ENCODE measurements at regions not wholly inside any gene's neighbourhood (a gene's known extent, or its start where the extent isn't known, plus 50 kb on each side); places are given as distances from the start of the nearest gene placed in this dataset.

DNA sequence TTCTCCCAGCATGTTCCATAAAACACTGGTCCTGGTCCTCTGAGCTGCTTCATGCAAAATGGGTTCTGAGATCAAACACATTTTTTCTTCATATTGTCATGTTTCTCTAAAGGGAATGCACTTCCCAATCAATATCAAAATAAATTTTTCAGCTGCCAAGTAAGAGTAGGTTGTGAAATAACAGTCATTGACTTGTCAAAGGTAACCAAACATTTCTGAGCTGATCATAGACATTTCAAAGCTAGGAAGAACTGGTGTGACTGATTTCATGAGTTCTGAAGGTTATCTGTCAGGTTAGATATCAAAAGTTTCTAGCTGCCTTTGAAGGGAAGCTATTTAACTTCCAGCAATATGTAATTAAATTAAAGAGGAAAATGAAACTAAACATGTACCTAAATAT is 770.9 kb downstream of the TBL1XR1 start:
- no peaks in the 10 kb centered on the region for H3K27me3 ChIP-seq (ENCODE audit: insufficient read depth, insufficient read length)
- H3K4me1 ChIP-seq (ENCODE audit: insufficient read depth, insufficient read length) = no peaks in the 10 kb centered on the region
- H3K9me3 ChIP-seq (ENCODE audit: insufficient read depth, low read length) = no peaks in the 10 kb centered on the region
- no peak overlapping the region for H3K9ac ChIP-seq (ENCODE audit: insufficient read length, low read depth)
- no peak for TF ChIP-seq YY1 (IDR thresholded peaks at IDR 0.05; ENCODE audit: insufficient read depth, insufficient read length)
- TF ChIP-seq SUZ12 (IDR thresholded peaks at IDR 0.05; ENCODE audit: extremely low read depth, insufficient read depth, insufficient read length) = no peak
- no peak for TF ChIP-seq ZNF274 (IDR thresholded peaks at IDR 0.05; ENCODE audit: low read depth, low read length)
- no peak overlapping the region for H3K4me3 ChIP-seq (ENCODE audit: insufficient read length, low read depth)
- no peaks in the 10 kb centered on the region for H3K36me3 ChIP-seq (ENCODE audit: insufficient read depth, insufficient read length, low read length)
- DNase-seq (ENCODE audit: low read depth, low spot score) = no peak

DNA sequence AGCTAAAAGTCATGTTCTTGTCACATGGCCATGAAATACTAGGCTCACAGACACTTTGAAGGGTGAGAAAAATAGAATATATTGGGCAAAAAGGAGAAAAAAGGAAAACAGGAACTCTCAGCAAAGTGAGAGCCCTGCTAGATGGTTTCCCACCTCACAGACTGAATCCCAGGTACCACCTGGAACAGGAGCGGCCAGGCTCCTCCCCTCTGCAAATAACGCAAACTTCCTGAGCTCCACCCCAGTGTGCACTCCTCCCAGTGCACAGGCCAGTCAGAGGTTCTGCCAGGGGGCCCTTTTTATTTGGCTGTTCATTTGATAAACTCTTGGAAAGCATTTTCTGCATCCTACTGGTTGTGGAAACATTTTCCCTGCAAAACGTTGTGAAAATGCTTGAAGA is 780.4 kb downstream of the TBL1XR1 start:
- TF ChIP-seq SUZ12 (IDR thresholded peaks at IDR 0.05; ENCODE audit: extremely low read depth, insufficient read depth, insufficient read length) (no peak), ZNF274 (IDR thresholded peaks at IDR 0.05; ENCODE audit: low read depth, low read length) (no peak), YY1 (IDR thresholded peaks at IDR 0.05; ENCODE audit: insufficient read depth, insufficient read length) (no peak)
- no peak for DNase-seq (ENCODE audit: low read depth, low spot score)
- no peaks in the 10 kb centered on the region for H3K9me3 ChIP-seq (ENCODE audit: insufficient read depth, low read length)
- H3K4me3 ChIP-seq (ENCODE audit: insufficient read length, low read depth) = no peak overlapping the region
- no peaks in the 10 kb centered on the region for H3K36me3 ChIP-seq (ENCODE audit: insufficient read depth, insufficient read length, low read length)
- H3K27me3 ChIP-seq (ENCODE audit: insufficient read depth, insufficient read length) = no peaks in the 10 kb centered on the region
- H3K9ac ChIP-seq (ENCODE audit: insufficient read length, low read depth) = no peak overlapping the region
- H3K4me1 ChIP-seq (ENCODE audit: insufficient read depth, insufficient read length) = no peaks in the 10 kb centered on the region

DNA sequence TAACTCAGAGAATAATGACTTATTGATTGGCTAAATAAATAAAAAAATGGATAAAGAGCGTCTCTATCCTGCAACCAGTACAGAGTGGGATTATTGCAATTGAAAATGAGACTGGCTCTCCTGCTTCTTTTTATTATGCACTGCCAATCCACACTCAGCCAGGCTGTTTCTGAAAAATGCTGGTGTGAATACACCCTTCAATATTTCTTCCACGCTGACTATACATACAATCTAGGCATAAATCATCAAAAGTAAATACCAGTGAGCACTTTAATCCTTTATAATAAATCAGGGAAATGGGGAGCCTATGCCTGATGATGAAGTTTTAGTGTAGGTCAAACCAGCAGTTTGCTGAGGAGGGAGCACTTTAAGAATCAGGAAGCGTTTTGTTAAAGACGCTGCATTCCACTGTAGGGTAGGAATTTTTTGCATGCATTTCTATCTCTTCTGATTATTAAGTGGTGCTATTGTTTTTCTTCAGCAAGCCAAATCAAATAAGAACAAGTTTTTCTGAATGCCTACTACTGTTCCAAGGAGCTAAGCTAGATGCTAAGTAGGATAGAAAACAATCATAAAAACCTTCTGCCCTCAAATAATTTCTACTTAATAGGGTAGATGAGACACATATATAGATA is 781.5 kb downstream of the TBL1XR1 start:
- H3K9ac ChIP-seq (ENCODE audit: insufficient read length, low read depth) = no peak overlapping the region
- DNase-seq (ENCODE audit: low read depth, low spot score) = no peak
- no peaks in the 10 kb centered on the region for H3K27me3 ChIP-seq (ENCODE audit: insufficient read depth, insufficient read length)
- no peak overlapping the region for H3K4me3 ChIP-seq (ENCODE audit: insufficient read length, low read depth)
- no peaks in the 10 kb centered on the region for H3K36me3 ChIP-seq (ENCODE audit: insufficient read depth, insufficient read length, low read length)
- no peaks in the 10 kb centered on the region for H3K9me3 ChIP-seq (ENCODE audit: insufficient read depth, low read length)
- TF ChIP-seq YY1 (IDR thresholded peaks at IDR 0.05; ENCODE audit: insufficient read depth, insufficient read length) (no peak), ZNF274 (IDR thresholded peaks at IDR 0.05; ENCODE audit: low read depth, low read length) (no peak), SUZ12 (IDR thresholded peaks at IDR 0.05; ENCODE audit: extremely low read depth, insufficient read depth, insufficient read length) (no peak)
- H3K4me1 ChIP-seq (ENCODE audit: insufficient read depth, insufficient read length) = no peaks in the 10 kb centered on the region

DNA sequence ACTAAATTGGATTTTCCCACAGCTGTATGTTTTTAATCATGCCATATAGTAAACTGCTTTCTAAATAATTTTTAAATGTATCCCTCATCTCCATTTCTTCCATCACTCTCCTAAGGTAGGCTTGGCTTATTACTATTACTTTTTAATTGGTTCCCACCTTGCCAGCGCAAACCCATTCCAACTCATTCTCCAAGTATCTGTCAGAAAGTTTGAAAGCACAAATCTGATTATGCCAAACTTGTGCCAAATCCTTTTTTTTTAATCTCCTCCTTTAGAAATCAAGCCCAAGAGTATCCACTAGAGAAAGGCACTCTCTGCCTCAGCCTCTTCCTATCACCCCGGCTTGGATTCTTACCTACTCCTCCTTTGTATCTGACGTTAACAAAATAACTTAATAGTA is 784.5 kb downstream of the TBL1XR1 start:
- H3K36me3 ChIP-seq (ENCODE audit: insufficient read depth, insufficient read length, low read length) = no peaks in the 10 kb centered on the region
- no peak overlapping the region for H3K9ac ChIP-seq (ENCODE audit: insufficient read length, low read depth)
- H3K27me3 ChIP-seq (ENCODE audit: insufficient read depth, insufficient read length) = no peaks in the 10 kb centered on the region
- no peak for TF ChIP-seq ZNF274 (IDR thresholded peaks at IDR 0.05; ENCODE audit: low read depth, low read length)
- TF ChIP-seq YY1 (IDR thresholded peaks at IDR 0.05; ENCODE audit: insufficient read depth, insufficient read length) = no peak
- no peak for TF ChIP-seq SUZ12 (IDR thresholded peaks at IDR 0.05; ENCODE audit: extremely low read depth, insufficient read depth, insufficient read length)
- no peak overlapping the region for H3K4me3 ChIP-seq (ENCODE audit: insufficient read length, low read depth)
- no peaks in the 10 kb centered on the region for H3K4me1 ChIP-seq (ENCODE audit: insufficient read depth, insufficient read length)
- H3K9me3 ChIP-seq (ENCODE audit: insufficient read depth, low read length) = no peaks in the 10 kb centered on the region
- DNase-seq (ENCODE audit: low read depth, low spot score) = no peak

DNA sequence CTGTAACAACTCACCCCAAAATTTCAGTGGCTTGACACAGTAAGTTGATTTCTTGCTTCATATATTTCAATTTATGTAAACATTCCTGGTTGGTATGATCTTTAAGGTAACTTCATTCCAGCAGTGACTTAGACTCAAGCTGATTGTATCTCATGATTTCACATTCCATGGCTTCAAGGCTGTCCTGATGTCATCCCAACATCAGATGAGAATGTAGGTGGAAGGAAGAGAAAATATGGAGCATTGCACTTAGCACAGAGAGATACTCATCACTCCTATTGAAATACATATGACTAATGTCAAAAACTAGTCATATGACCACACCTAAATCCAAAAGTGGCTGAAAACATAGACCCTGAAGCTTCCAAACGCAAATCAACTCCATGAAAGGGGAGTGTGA is 793.8 kb downstream of the TBL1XR1 start:
- TF ChIP-seq YY1 (IDR thresholded peaks at IDR 0.05; ENCODE audit: insufficient read depth, insufficient read length) (no peak), ZNF274 (IDR thresholded peaks at IDR 0.05; ENCODE audit: low read depth, low read length) (no peak), SUZ12 (IDR thresholded peaks at IDR 0.05; ENCODE audit: extremely low read depth, insufficient read depth, insufficient read length) (no peak)
- H3K4me3 ChIP-seq (ENCODE audit: insufficient read length, low read depth) = no peak overlapping the region
- H3K9ac ChIP-seq (ENCODE audit: insufficient read length, low read depth) = no peak overlapping the region
- H3K27me3 ChIP-seq (ENCODE audit: insufficient read depth, insufficient read length) = no peaks in the 10 kb centered on the region
- no peaks in the 10 kb centered on the region for H3K9me3 ChIP-seq (ENCODE audit: insufficient read depth, low read length)
- H3K4me1 ChIP-seq (ENCODE audit: insufficient read depth, insufficient read length) = no peaks in the 10 kb centered on the region
- no peak for DNase-seq (ENCODE audit: low read depth, low spot score)
- H3K36me3 ChIP-seq (ENCODE audit: insufficient read depth, insufficient read length, low read length) = no peaks in the 10 kb centered on the region

DNA sequence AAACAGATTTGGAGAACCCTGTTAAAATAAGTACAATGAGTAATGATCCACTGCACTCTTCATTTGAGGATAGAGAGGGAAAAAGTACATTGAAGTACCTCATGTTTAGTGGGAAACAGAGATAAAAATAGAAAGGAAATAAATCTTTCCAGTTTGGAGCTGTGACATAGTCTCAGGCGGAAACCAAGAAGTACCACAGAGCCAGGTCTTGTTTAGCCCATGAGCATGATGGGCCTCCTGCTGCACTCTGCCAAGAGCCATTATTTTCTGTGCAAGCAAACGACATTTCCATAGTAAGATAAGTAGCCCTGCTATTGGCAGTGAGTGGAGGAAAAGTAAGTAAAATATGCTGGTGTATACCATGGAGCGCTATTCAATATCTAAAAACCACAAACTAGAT is 796.1 kb downstream of the TBL1XR1 start:
- Histone ChIP-seq H3K36me3 (ENCODE audit: insufficient read depth, insufficient read length, low read length) (no peaks in the 10 kb centered on the region), H3K27me3 (ENCODE audit: insufficient read depth, insufficient read length) (no peaks in the 10 kb centered on the region), H3K9ac (ENCODE audit: insufficient read length, low read depth) (no peak overlapping the region), H3K9me3 (ENCODE audit: insufficient read depth, low read length) (no peaks in the 10 kb centered on the region), H3K4me1 (ENCODE audit: insufficient read depth, insufficient read length) (no peaks in the 10 kb centered on the region), H3K4me3 (ENCODE audit: insufficient read length, low read depth) (no peak overlapping the region)
- no peak for DNase-seq (ENCODE audit: low read depth, low spot score)
- no peak for TF ChIP-seq YY1 (IDR thresholded peaks at IDR 0.05; ENCODE audit: insufficient read depth, insufficient read length)
- no peak for TF ChIP-seq ZNF274 (IDR thresholded peaks at IDR 0.05; ENCODE audit: low read depth, low read length)
- TF ChIP-seq SUZ12 (IDR thresholded peaks at IDR 0.05; ENCODE audit: extremely low read depth, insufficient read depth, insufficient read length) = no peak

DNA sequence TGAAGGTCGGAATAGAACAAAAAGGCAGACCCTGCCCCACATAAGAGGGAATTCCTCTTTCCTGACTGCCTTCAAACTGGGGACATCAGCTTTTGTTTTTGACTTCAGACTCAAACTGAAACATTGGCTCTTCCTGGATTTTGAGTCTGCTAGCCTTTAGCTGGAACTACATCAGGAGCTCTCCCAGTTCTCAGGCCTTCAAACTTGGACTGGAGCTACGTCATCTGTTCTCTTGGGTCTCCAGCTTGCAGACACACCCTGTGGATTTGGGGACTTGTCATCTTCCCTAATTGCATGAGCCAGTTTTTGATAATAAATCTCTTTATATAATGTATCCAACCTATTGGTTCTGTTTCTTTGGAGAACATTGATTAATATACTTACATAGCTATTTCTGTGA is 798.1 kb downstream of the TBL1XR1 start:
- DNase-seq (ENCODE audit: low read depth, low spot score) = no peak
- Histone ChIP-seq H3K27me3 (ENCODE audit: insufficient read depth, insufficient read length) (no peaks in the 10 kb centered on the region), H3K4me1 (ENCODE audit: insufficient read depth, insufficient read length) (no peaks in the 10 kb centered on the region), H3K9me3 (ENCODE audit: insufficient read depth, low read length) (no peaks in the 10 kb centered on the region), H3K9ac (ENCODE audit: insufficient read length, low read depth) (no peak overlapping the region), H3K4me3 (ENCODE audit: insufficient read length, low read depth) (no peak overlapping the region), H3K36me3 (ENCODE audit: insufficient read depth, insufficient read length, low read length) (no peaks in the 10 kb centered on the region)
- TF ChIP-seq SUZ12 (IDR thresholded peaks at IDR 0.05; ENCODE audit: extremely low read depth, insufficient read depth, insufficient read length) = no peak
- no peak for TF ChIP-seq YY1 (IDR thresholded peaks at IDR 0.05; ENCODE audit: insufficient read depth, insufficient read length)
- no peak for TF ChIP-seq ZNF274 (IDR thresholded peaks at IDR 0.05; ENCODE audit: low read depth, low read length)
